ENCODE measurements at regions not wholly inside any gene's neighbourhood (a gene's known extent, or its start where the extent isn't known, plus 50 kb on each side); places are given as distances from the start of the nearest gene placed in this dataset.

GRCh38 chr11:15764326-15764725, 592.0 kb downstream of the SOX6 start:
- TF ChIP-seq JUN (IDR thresholded peaks at IDR 0.05; ENCODE audit: borderline replicate concordance, low read depth, low read length) (no peak), JUN (CRISPR knock-in tag; IDR thresholded peaks at IDR 0.05; ENCODE audit: borderline replicate concordance) (no peak), CTCF (IDR thresholded peaks at IDR 0.05 in 2 of 3, conservative IDR thresholded peaks at IDR 0.05 in 1 of 3; ENCODE audit: insufficient read depth in 2 of 3, low read depth in 1 of 3, low read length in 3 of 3) (no peak)
